HG03175 (cell line): ENCODE measurements at regions not wholly inside any gene's neighbourhood (a gene's known extent, or its start where the extent isn't known, plus 50 kb on each side); places are given as distances from the start of the nearest gene placed in this dataset.

Source experiments
- ATAC-seq: cut with Tn5 transposase; IDR thresholded peaks from one replicate; pipeline ENCODE4 v1.9.1; 2021; ENCODE audit warnings: mild to moderate bottlenecking, moderate library complexity; ENCODE audit not compliant: unreplicated experiment

- ATAC-seq: no peak
Measured at GRCh38 chr11:80587906-80588305, 1147.1 kb upstream of the TENM4 start.

- ATAC-seq: no peak
Measured at GRCh38 chr11:80586464-80586863, 1145.6 kb upstream of the TENM4 start.

GRCh38 chr11:80584661-80585060 lies 1143.8 kb upstream of the TENM4 start:
- no peak for ATAC-seq

- ATAC-seq: no peak
Measured at GRCh38 chr11:80569832-80570231, 1129.0 kb upstream of the TENM4 start.

- ATAC-seq: no peak
Measured at GRCh38 chr11:80565231-80565630, 1124.4 kb upstream of the TENM4 start.

- ATAC-seq: no peak
Measured at GRCh38 chr11:80562523-80563125, 1121.8 kb upstream of the TENM4 start.

- no peak for ATAC-seq
Measured at GRCh38 chr11:80559942-80560341, 1119.1 kb upstream of the TENM4 start.

- ATAC-seq: no peak
Measured at GRCh38 chr11:80553565-80553964, 1112.7 kb upstream of the TENM4 start.

- no peak for ATAC-seq
Measured at GRCh38 chr11:80542704-80543103, 1101.9 kb upstream of the TENM4 start.

- ATAC-seq: no peak
Measured at GRCh38 chr11:80538040-80538439, 1097.2 kb upstream of the TENM4 start.

- no peak for ATAC-seq
Measured at GRCh38 chr11:80533463-80533862, 1092.6 kb upstream of the TENM4 start.

GRCh38 chr11:80532633-80533232 lies 1091.9 kb upstream of the TENM4 start:
- ATAC-seq: no peak

GRCh38 chr11:80529726-80530125 lies 1088.9 kb upstream of the TENM4 start:
- no peak for ATAC-seq

GRCh38 chr11:80525663-80526405 lies 1085.0 kb upstream of the TENM4 start:
- no peak for ATAC-seq

- ATAC-seq: no peak
Measured at GRCh38 chr11:80524349-80524748, 1083.5 kb upstream of the TENM4 start.

GRCh38 chr11:80523057-80523456 lies 1082.2 kb upstream of the TENM4 start:
- no peak for ATAC-seq

- ATAC-seq: no peak
Measured at GRCh38 chr11:80521592-80521991, 1080.8 kb upstream of the TENM4 start.

- ATAC-seq: no peak
Measured at GRCh38 chr11:80520507-80520887, 1079.7 kb upstream of the TENM4 start.

GRCh38 chr11:80519596-80520506 lies 1079.0 kb upstream of the TENM4 start:
- no peak for ATAC-seq

- no peak for ATAC-seq
Measured at GRCh38 chr11:80517701-80518100, 1076.9 kb upstream of the TENM4 start.

GRCh38 chr11:80515097-80515496 lies 1074.3 kb upstream of the TENM4 start:
- peak; percentile 46 for ATAC-seq
